ENCODE measurements at regions not wholly inside any gene's neighbourhood (a gene's known extent, or its start where the extent isn't known, plus 50 kb on each side); places are given as distances from the start of the nearest gene placed in this dataset.
"Not testable (repeated sequence)": the region's sequence is repeated elsewhere in the genome, so short reads cannot be mapped to it uniquely, and the experiment has no call there.

GRCh38 chr11:98616098-98616655 is 404.6 kb upstream of the CNTN5 start:
- DNase-seq (ENCODE audit: low read depth, low spot score): no peak

GRCh38 chr11:98621767-98622166 is 399.0 kb upstream of the CNTN5 start:
- no peak for DNase-seq (ENCODE audit: low read depth, low spot score)

- no peak for DNase-seq (ENCODE audit: low read depth, low spot score)
Measured at GRCh38 chr11:98625526-98625925, 395.2 kb upstream of the CNTN5 start.

GRCh38 chr11:98630736-98631135 is 390.0 kb upstream of the CNTN5 start:
- no peak for DNase-seq (ENCODE audit: low read depth, low spot score)

GRCh38 chr11:98657711-98658110 is 363.0 kb upstream of the CNTN5 start:
- no peak for DNase-seq (ENCODE audit: low read depth, low spot score)

- DNase-seq (ENCODE audit: low read depth, low spot score): no peak
Measured at GRCh38 chr11:98659431-98659830, 361.3 kb upstream of the CNTN5 start.

- no peak for DNase-seq (ENCODE audit: low read depth, low spot score)
Measured at GRCh38 chr11:98674390-98674789, 346.4 kb upstream of the CNTN5 start.

- DNase-seq (ENCODE audit: low read depth, low spot score): no peak
Measured at GRCh38 chr11:98679673-98680072, 341.1 kb upstream of the CNTN5 start.

GRCh38 chr11:98701541-98701940 is 319.2 kb upstream of the CNTN5 start:
- no peak for DNase-seq (ENCODE audit: low read depth, low spot score)

- DNase-seq (ENCODE audit: low read depth, low spot score): no peak
Measured at GRCh38 chr11:98703779-98704556, 316.8 kb upstream of the CNTN5 start.

- no peak for DNase-seq (ENCODE audit: low read depth, low spot score)
Measured at GRCh38 chr11:98710026-98710425, 310.7 kb upstream of the CNTN5 start.

GRCh38 chr11:98710986-98711385 is 309.8 kb upstream of the CNTN5 start:
- no peak for DNase-seq (ENCODE audit: low read depth, low spot score)

GRCh38 chr11:98720951-98721350 is 299.8 kb upstream of the CNTN5 start:
- no peak for DNase-seq (ENCODE audit: low read depth, low spot score)

GRCh38 chr11:98725471-98725870 is 295.3 kb upstream of the CNTN5 start:
- DNase-seq (ENCODE audit: low read depth, low spot score): no peak

GRCh38 chr11:98728421-98728820 is 292.3 kb upstream of the CNTN5 start:
- no peak for DNase-seq (ENCODE audit: low read depth, low spot score)

GRCh38 chr11:98729118-98729517 is 291.6 kb upstream of the CNTN5 start:
- no peak for DNase-seq (ENCODE audit: low read depth, low spot score)

- no peak for DNase-seq (ENCODE audit: low read depth, low spot score)
Measured at GRCh38 chr11:98732947-98733346, 287.8 kb upstream of the CNTN5 start.

- not testable (repeated sequence) for DNase-seq (ENCODE audit: low read depth, low spot score)
Measured at GRCh38 chr11:98733378-98733777, 287.4 kb upstream of the CNTN5 start.

- no peak for DNase-seq (ENCODE audit: low read depth, low spot score)
Measured at GRCh38 chr11:98734686-98735085, 286.1 kb upstream of the CNTN5 start.

- DNase-seq (ENCODE audit: low read depth, low spot score): no peak
Measured at GRCh38 chr11:98736833-98737232, 283.9 kb upstream of the CNTN5 start.

- no peak for DNase-seq (ENCODE audit: low read depth, low spot score)
Measured at GRCh38 chr11:98740321-98740720, 280.4 kb upstream of the CNTN5 start.

GRCh38 chr11:98763446-98763845 is 257.3 kb upstream of the CNTN5 start:
- DNase-seq (ENCODE audit: low read depth, low spot score): not testable (repeated sequence)

GRCh38 chr11:98766903-98767302 is 253.8 kb upstream of the CNTN5 start:
- DNase-seq (ENCODE audit: low read depth, low spot score): no peak
